ENCODE measurements at regions not wholly inside any gene's neighbourhood (a gene's known extent, or its start where the extent isn't known, plus 50 kb on each side); places are given as distances from the start of the nearest gene placed in this dataset.

DNA sequence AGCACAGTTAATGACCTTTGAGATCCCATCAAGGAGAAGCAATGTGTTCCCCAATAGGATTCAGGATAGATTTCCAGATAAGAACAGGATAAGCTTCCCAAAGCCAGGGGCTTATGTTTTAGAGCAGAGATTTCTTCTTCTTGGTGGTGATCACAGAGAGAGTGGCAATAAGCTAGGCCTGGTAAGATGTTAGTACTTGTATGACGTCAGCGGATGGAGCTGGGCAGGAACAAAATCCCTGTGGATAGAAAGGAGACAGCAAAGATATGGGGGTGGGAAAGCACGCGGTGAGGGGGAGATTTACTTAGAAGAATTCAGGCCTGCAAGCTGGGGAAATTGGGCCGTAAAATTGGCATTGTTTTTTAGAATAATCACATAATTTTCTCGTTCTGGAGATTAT is 323.0 kb downstream of the MTX2 start:
- no peak overlapping the region for H3K27ac Mint-ChIP-seq (ENCODE audit: unreplicated experiment)
- H3K9me3 Mint-ChIP-seq (ENCODE audit: unreplicated experiment): no peaks in the 10 kb centered on the region
- TF ChIP-seq CTCF (IDR thresholded peaks at IDR 0.05; ENCODE audit: partially characterized antibody, unreplicated experiment): no peak
- no peaks in the 10 kb centered on the region for H3K36me3 Mint-ChIP-seq (ENCODE audit: unreplicated experiment)
- no peak for DNase-seq
- no peak overlapping the region for H3K4me3 Mint-ChIP-seq (ENCODE audit: unreplicated experiment)
- H3K27me3 Mint-ChIP-seq (ENCODE audit: unreplicated experiment): peaks cover 3% of the 10 kb centered on the region
- H3K4me1 Mint-ChIP-seq (ENCODE audit: low read depth, unreplicated experiment): peaks cover 2% of the 10 kb centered on the region

- Mint-ChIP-seq H3K9me3 (ENCODE audit: unreplicated experiment) (no peaks in the 10 kb centered on the region), H3K27me3 (ENCODE audit: unreplicated experiment) (peaks cover 2% of the 10 kb centered on the region), H3K4me3 (ENCODE audit: unreplicated experiment) (no peak overlapping the region), H3K4me1 (ENCODE audit: low read depth, unreplicated experiment) (no peaks in the 10 kb centered on the region), H3K36me3 (ENCODE audit: unreplicated experiment) (no peaks in the 10 kb centered on the region), H3K27ac (ENCODE audit: unreplicated experiment) (no peak overlapping the region)
- no peak for TF ChIP-seq CTCF (IDR thresholded peaks at IDR 0.05; ENCODE audit: partially characterized antibody, unreplicated experiment)
- DNase-seq: no peak
Observed at GRCh38 chr2:176595986-176596385, 326.7 kb downstream of the MTX2 start.

DNA sequence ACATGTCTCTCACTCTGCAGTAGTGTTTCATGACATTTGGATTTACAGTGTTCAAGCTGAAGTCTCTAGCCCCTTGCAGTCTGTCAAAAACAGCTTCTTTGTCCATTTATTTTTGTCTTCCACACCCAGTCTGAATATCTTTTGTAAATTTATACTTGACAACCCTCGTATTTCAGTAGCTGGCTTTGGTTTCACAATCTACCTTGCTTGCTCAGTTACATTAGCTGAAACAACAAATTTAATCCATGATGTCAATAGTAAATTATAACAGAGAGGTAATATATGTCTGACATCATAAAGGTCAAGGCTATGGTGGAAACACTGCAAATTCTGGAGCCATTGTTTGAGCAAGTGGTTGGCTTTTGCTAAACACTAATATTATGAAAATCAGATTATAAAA is 328.7 kb downstream of the MTX2 start:
- Mint-ChIP-seq H3K27ac (ENCODE audit: unreplicated experiment) (no peak overlapping the region), H3K27me3 (ENCODE audit: unreplicated experiment) (no peaks in the 10 kb centered on the region), H3K4me3 (ENCODE audit: unreplicated experiment) (no peak overlapping the region), H3K9me3 (ENCODE audit: unreplicated experiment) (no peaks in the 10 kb centered on the region), H3K36me3 (ENCODE audit: unreplicated experiment) (no peaks in the 10 kb centered on the region), H3K4me1 (ENCODE audit: low read depth, unreplicated experiment) (no peaks in the 10 kb centered on the region)
- no peak for TF ChIP-seq CTCF (IDR thresholded peaks at IDR 0.05; ENCODE audit: partially characterized antibody, unreplicated experiment)
- no peak for DNase-seq

DNA sequence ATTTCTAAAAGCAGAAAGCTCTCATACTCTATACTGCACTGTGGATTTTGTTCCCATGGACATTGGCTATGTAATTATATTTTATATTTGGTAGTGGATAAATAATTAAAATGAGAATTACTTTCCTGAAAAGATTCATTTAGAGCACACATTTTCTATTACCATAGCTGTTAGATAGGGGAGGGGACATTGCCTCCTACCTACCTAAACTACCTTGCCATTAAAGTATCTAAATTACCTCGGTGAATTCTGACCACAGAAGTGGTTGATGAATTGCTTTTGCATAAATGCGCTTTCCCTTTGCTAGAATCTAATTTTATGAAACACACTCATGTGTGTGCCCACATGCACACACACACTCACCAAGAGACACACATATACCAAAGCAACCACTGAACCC is 329.1 kb downstream of the MTX2 start:
- TF ChIP-seq CTCF (IDR thresholded peaks at IDR 0.05; ENCODE audit: partially characterized antibody, unreplicated experiment): no peak
- Mint-ChIP-seq H3K9me3 (ENCODE audit: unreplicated experiment) (no peaks in the 10 kb centered on the region), H3K4me1 (ENCODE audit: low read depth, unreplicated experiment) (no peaks in the 10 kb centered on the region), H3K36me3 (ENCODE audit: unreplicated experiment) (no peaks in the 10 kb centered on the region), H3K27ac (ENCODE audit: unreplicated experiment) (no peak overlapping the region), H3K27me3 (ENCODE audit: unreplicated experiment) (no peaks in the 10 kb centered on the region), H3K4me3 (ENCODE audit: unreplicated experiment) (no peak overlapping the region)
- no peak for DNase-seq

DNA sequence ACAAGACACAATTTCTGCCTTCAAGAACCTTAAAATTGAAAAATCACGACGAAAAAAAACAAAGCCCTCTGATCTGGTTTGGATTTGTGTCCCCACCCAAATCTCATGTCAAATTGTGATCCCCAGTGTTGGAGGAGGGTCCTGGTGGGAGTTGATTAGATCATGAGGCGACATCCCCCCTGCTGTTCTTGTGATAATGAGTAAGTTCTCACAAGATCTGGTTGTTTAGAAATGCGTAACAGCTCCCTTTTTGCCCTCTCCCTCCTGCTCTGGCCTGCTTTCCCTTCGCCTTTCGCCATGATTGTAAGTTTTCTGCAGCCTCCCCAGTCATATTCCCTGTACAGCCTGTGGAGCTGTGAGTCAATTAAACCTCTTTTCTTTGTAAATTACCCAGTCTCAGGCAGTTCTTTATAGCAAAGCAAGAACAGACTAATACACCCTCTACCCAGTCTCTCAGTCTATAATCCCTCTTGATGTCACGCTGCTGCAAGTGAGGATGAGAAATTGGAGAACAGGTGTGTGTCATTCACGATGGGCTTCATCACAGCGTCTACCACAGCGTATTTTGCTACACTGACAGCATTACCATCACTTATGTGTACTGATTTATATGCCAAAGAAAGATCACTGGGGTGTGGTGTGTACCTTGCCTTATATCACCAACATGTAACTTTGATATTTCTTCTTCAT is 330.7 kb downstream of the MTX2 start:
- Mint-ChIP-seq H3K36me3 (ENCODE audit: unreplicated experiment) (no peaks in the 10 kb centered on the region), H3K27me3 (ENCODE audit: unreplicated experiment) (no peaks in the 10 kb centered on the region)

More for the DNA sequence above, 330.7 kb downstream of the MTX2 start:
- no peak for DNase-seq
- TF ChIP-seq CTCF (IDR thresholded peaks at IDR 0.05; ENCODE audit: partially characterized antibody, unreplicated experiment): no peak
- H3K4me1 Mint-ChIP-seq (ENCODE audit: low read depth, unreplicated experiment): no peaks in the 10 kb centered on the region
- no peak overlapping the region for H3K4me3 Mint-ChIP-seq (ENCODE audit: unreplicated experiment)
- H3K27ac Mint-ChIP-seq (ENCODE audit: unreplicated experiment): no peak overlapping the region
- no peaks in the 10 kb centered on the region for H3K9me3 Mint-ChIP-seq (ENCODE audit: unreplicated experiment)
